SU-DHL-6 (cell line): ENCODE measurements at regions not wholly inside any gene's neighbourhood (a gene's known extent, or its start where the extent isn't known, plus 50 kb on each side); places are given as distances from the start of the nearest gene placed in this dataset.

ENCODE experiments used
- H2AFZ ChIP-seq: fragments of 200-600 bp; sonication (generic); 2 replicates; pipeline ENCODE4 v1.6.1; 2014; ENCODE audit warnings: low read depth, mild to moderate bottlenecking, moderate library complexity, mixed read lengths, antibody characterized with exemption, low read length; ENCODE audit not compliant: severe bottlenecking
- H3F3A ChIP-seq: fragments of 200-600 bp; shearing (Covaris generic); 2 replicates; pipeline ENCODE4 v1.6.0; 2016; ENCODE audit warnings: antibody characterized with exemption, mild to moderate bottlenecking; ENCODE audit not compliant: insufficient read depth
- H3K27ac ChIP-seq: fragments of 200-600 bp; sonication (generic); 2 replicates; pipeline ENCODE4 v1.5.1; 2016; ENCODE audit warnings: low read depth, mild to moderate bottlenecking, low read length, moderate library complexity, mixed read lengths
- H3K27me3 ChIP-seq: fragments of 200-600 bp; sonication (generic), shearing (Covaris generic); 2 replicates; pipeline ENCODE4 v1.6.0; 2014; ENCODE audit warnings: mild to moderate bottlenecking, low read length
- H3K36me3 ChIP-seq: fragments of 200-600 bp; sonication (generic); 2 replicates; pipeline ENCODE4 v1.6.1; 2014; ENCODE audit warnings: mild to moderate bottlenecking, low read length, mixed read lengths
- H3K4me2 ChIP-seq: fragments of 300-600, 200-600 bp; shearing (Covaris generic), sonication (generic); 2 replicates; pipeline ENCODE4 v1.6.0; 2014; ENCODE audit warnings: low read length, low read depth, mild to moderate bottlenecking; ENCODE audit not compliant: poor library complexity, severe bottlenecking
- H3K4me3 ChIP-seq: fragments of 200-600 bp; sonication (generic); 2 replicates; pipeline ENCODE4 v1.5.1; 2014; ENCODE audit warnings: antibody characterized with exemption, low read length, mild to moderate bottlenecking, mixed read lengths; ENCODE audit not compliant: insufficient read depth, poor library complexity, severe bottlenecking
- H3K79me2 ChIP-seq: fragments of 200-600 bp; sonication (generic); 2 replicates; pipeline ENCODE4 v1.6.1; 2014; ENCODE audit warnings: mild to moderate bottlenecking, low read length, moderate library complexity; ENCODE audit not compliant: insufficient read depth
- H3K9ac ChIP-seq: fragments of 200-600 bp; sonication (generic); 2 replicates; pipeline ENCODE4 v1.7.0; 2014; ENCODE audit warnings: mild to moderate bottlenecking, low read length
- H3K9me2 ChIP-seq: fragments of 200-600 bp; sonication (generic); replicated peaks from 2 replicates; pipeline ENCODE4 v1.6.1; 2014; ENCODE audit warnings: low read length; ENCODE audit not compliant: insufficient read depth
- H3K9me3 ChIP-seq: fragments of 200-600 bp; sonication (generic); 2 replicates; pipeline ENCODE4 v1.6.1; 2014; ENCODE audit warnings: low read length, mixed read lengths; ENCODE audit not compliant: insufficient read depth
- H4K20me1 ChIP-seq: fragments of 200-600 bp; sonication (generic); 2 replicates; pipeline ENCODE4 v1.6.1; 2014; ENCODE audit warnings: low read depth, mild to moderate bottlenecking, antibody characterized with exemption, low read length, moderate library complexity, mixed read lengths
- EZH2phosphoT487 ChIP-seq: fragments of 200-600 bp; sonication (generic), shearing (Covaris generic); conservative IDR thresholded peaks from 2 replicates; pipeline ENCODE4 v1.6.1; 2018; ENCODE audit warnings: mild to moderate bottlenecking, antibody characterized with exemption, low read length, moderate library complexity, mixed read lengths
- TF ChIP-seq, protein P1 (sequence below): fragments of 200-600 bp; sonication (generic); IDR thresholded peaks from one replicate; pipeline ENCODE4 v1.5.1; 2017; ENCODE audit warnings: antibody characterized with exemption, mild to moderate bottlenecking, low read length, moderate library complexity; ENCODE audit not compliant: insufficient read depth, poor library complexity, severe bottlenecking

GRCh38 chr18:46204143-46204542 lies 100.0 kb downstream of the HAUS1 start:
- Histone ChIP-seq H4K20me1 (peaks cover 13% of the 10 kb centered on the region; the same call in 1 of the 2 replicates), H3K36me3 (no peaks in the 10 kb centered on the region), H3K4me3 (no peak overlapping the region), H3K9ac (no peak overlapping the region), H3K9me2 (no peaks in the 10 kb centered on the region), H3F3A (0 out of 2 replicates have a peak, but pooled peaks cover 3% of the 10 kb centered on the region), H3K9me3 (no peaks in the 10 kb centered on the region), H3K79me2 (peaks cover 99% of the 10 kb centered on the region), H3K4me2 (no peak overlapping the region), H2AFZ (no peak overlapping the region), H3K27me3 (no peaks in the 10 kb centered on the region), H3K27ac (no peak overlapping the region)
- TF ChIP-seq EZH2phosphoT487 = no peak
- TF ChIP-seq, protein P1, sequence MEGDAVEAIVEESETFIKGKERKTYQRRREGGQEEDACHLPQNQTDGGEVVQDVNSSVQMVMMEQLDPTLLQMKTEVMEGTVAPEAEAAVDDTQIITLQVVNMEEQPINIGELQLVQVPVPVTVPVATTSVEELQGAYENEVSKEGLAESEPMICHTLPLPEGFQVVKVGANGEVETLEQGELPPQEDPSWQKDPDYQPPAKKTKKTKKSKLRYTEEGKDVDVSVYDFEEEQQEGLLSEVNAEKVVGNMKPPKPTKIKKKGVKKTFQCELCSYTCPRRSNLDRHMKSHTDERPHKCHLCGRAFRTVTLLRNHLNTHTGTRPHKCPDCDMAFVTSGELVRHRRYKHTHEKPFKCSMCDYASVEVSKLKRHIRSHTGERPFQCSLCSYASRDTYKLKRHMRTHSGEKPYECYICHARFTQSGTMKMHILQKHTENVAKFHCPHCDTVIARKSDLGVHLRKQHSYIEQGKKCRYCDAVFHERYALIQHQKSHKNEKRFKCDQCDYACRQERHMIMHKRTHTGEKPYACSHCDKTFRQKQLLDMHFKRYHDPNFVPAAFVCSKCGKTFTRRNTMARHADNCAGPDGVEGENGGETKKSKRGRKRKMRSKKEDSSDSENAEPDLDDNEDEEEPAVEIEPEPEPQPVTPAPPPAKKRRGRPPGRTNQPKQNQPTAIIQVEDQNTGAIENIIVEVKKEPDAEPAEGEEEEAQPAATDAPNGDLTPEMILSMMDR = no peak

DNA sequence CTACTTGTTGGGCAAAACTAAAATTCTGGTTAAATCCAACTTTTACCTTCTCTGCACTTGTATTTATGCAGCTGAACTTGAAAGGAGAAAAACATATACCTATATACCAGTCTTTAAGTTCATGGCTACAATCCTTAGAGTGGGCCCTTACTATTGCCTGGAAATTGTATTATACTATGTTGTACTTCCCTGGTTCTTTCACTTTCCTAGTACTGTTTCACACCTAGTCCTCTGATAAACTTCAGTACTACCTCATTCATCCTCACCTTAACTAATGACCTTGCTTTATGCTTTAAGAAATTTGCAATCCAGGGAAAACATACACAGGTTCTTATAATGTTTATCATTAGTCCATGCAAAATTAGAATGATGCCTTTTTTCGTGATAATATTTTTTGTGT lies 103.8 kb downstream of the HAUS1 start:
- H4K20me1 ChIP-seq = peaks cover 22% of the 10 kb centered on the region; the same call in 1 of the 2 replicates
- H3K9ac ChIP-seq = no peak overlapping the region
- peaks cover 19% of the 10 kb centered on the region; the same call in 1 of the 2 replicates for H3F3A ChIP-seq
- H2AFZ ChIP-seq = no peak overlapping the region
- no peaks in the 10 kb centered on the region for H3K9me3 ChIP-seq
- no peak for TF ChIP-seq EZH2phosphoT487
- TF ChIP-seq, protein P1 = no peak
- H3K4me3 ChIP-seq = no peak overlapping the region
- H3K9me2 ChIP-seq = no peaks in the 10 kb centered on the region
- no peaks in the 10 kb centered on the region for H3K27me3 ChIP-seq
- H3K36me3 ChIP-seq = no peaks in the 10 kb centered on the region
- H3K4me2 ChIP-seq = no peak overlapping the region
- no peak overlapping the region for H3K27ac ChIP-seq
- peaks cover 100% of the 10 kb centered on the region for H3K79me2 ChIP-seq

DNA sequence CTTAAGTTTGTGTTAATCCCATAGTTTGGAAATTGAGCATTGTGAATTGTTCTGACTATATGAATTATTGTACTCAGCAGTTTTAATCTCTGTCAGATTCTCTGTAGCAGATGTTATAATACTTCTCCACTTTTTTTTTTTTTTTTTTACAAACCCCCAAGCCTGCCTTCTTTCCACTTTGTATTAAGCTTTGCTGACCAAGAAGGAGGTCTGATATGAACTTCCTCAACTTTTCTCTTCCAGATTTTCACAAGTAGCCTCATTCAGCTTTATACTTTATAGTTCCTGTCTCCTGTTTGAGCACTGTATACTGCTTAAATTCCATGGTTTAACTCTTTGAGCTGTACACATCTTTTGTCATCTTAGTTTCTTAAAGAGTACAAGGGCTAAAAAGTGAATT lies 105.0 kb downstream of the HAUS1 start:
- Histone ChIP-seq H4K20me1 (peaks cover 24% of the 10 kb centered on the region; the same call in 1 of the 2 replicates), H3K4me2 (no peak overlapping the region), H3K9me3 (no peaks in the 10 kb centered on the region), H2AFZ (no peak overlapping the region), H3K9me2 (no peaks in the 10 kb centered on the region), H3K79me2 (peaks cover 100% of the 10 kb centered on the region), H3K4me3 (no peak overlapping the region), H3K36me3 (no peaks in the 10 kb centered on the region), H3K27ac (no peak overlapping the region), H3K27me3 (no peaks in the 10 kb centered on the region), H3K9ac (no peak overlapping the region), H3F3A (peaks cover 19% of the 10 kb centered on the region; the same call in 1 of the 2 replicates)
- TF ChIP-seq, protein P1 = no peak
